Activated naive CD8-positive, alpha-beta T cell treated with anti-CD3 and anti-CD28 coated beads, Interleukin-2, amount 50 U/mL, for 16 hours (primary cell): ENCODE measurements at regions not wholly inside any gene's neighbourhood (a gene's known extent, or its start where the extent isn't known, plus 50 kb on each side); places are given as distances from the start of the nearest gene placed in this dataset.
"Not testable (repeated sequence)": the region's sequence is repeated elsewhere in the genome, so short reads cannot be mapped to it uniquely, and the experiment has no call there.

Source experiments
- DNase-seq: peaks from one replicate; pipeline ENCODE4 v3.0.0-alpha.2; 2020; ENCODE audit warnings: low read depth, low spot score

- no peak for DNase-seq
Observed at GRCh38 chr3:43838009-43838758, 147.4 kb downstream of the ABHD5 start.

DNA sequence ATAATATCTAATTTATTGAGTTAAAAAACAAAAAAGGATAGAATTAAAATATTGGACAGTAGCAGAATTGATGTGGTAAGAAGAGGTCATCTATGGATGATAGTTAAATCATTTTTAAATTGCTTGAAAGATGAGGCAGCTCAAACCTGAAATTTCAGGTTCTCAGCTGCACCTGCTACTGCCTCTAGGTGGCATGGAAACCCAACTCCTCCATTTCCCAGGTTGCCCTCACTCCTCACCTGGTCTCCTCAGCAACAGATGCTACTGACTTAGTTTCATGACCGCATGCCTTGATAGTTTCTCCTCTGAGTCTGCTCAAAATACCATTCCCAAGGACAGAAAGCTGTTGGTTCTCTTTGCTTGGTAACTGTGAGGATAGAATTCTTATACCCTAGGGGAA is 148.1 kb downstream of the ABHD5 start:
- no peak for DNase-seq

DNA sequence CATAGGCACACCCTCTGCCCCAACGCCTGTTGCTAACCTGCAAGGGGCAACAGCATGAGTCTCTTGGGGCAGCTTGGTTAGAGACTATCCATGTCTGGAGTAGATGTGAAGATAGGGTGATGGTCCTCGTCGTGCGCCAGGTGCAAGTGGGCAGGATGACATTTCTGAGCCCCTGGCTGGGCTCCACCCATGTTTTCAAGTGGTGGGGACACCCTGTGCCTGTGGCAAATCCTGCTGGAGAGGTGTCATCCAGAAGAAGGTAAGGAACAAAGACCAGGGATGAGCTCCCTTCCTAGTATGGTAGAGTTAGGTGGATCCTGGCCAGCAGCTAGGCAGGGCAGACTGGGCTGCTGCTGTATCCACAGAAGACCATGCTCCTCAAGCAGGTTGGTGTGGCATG is 152.6 kb downstream of the ABHD5 start:
- no peak for DNase-seq

- DNase-seq: no peak
Observed at GRCh38 chr3:43844757-43845156, 154.0 kb downstream of the ABHD5 start.

DNA sequence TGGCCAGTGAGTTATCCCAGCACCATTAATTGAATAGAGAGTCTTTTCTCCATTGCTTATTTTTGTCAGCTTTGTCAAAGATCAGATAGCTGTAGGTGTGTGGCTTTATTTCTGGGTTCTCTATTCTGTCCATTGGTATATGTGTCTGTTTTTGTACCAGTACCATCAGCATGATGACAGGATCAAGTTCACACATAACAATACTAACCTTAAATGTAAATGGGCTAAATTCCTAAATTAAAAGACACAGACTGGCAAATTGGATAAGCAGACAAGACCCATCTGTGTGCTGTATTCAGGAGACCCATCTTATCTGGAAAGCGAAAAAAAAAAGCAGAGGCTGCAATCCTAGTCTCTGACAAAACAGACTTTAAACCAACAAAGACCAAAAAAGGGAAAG is 154.8 kb downstream of the ABHD5 start:
- DNase-seq: not testable (repeated sequence)

DNA sequence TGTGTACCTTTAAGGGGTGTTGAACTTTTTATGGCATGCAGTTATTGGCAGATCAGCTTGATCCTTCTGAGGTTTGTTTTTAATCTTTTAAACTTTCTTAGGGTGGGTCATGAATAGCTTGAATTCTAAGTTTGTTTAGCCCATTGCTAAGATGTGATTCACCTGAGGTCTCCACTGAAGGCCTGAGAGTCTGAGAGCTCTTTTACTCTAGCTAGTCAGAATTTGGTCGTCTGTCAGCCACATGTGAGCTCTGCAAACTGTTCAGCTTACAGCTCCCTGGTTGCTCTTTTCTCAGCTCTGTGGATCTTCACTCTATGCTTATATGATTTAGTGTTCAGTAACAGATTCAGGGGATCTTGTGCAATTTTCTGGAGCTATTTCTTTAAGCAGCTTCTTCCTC is 161.3 kb downstream of the ABHD5 start:
- no peak for DNase-seq

DNA sequence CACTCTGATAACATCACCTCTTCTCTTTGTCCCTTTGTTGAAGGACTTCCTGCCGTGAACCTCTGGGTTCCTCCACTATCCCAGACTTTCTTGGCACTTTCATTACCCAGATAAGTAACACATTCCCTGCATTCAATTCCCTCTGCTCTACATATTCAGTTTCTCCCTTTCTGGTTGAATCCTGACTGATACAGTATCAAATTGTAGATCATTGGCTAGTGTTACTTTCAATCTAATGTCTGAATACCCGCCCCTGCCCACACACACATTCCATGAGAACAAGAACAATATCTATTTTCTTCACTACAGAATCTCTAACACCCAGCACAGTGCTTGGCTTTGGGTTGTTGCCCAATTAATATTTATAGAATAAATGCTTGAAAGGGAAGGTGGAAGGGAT is 163.5 kb downstream of the ABHD5 start:
- no peak for DNase-seq

DNA sequence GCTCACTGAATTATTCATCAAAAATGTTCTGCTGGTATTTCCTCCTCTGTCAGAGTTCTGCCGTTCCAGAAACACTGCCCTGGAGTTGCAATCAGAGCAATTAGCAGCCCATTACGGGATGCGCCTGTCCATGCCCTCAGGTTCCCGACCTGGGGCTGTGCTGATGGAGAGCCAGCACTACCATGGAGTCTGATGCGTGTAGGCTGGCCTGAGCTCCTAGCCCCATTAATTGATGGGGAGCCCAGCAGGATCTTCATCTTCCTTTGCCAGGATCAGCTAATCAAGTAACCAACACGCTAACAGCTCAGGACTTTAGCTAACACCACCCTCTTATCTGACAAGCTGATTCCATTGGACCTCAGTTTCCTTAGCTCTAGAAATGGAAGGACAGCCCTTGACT is 164.2 kb downstream of the ABHD5 start:
- no peak for DNase-seq

- no peak for DNase-seq
Observed at GRCh38 chr3:43855674-43856299, 165.0 kb downstream of the ABHD5 start.

DNA sequence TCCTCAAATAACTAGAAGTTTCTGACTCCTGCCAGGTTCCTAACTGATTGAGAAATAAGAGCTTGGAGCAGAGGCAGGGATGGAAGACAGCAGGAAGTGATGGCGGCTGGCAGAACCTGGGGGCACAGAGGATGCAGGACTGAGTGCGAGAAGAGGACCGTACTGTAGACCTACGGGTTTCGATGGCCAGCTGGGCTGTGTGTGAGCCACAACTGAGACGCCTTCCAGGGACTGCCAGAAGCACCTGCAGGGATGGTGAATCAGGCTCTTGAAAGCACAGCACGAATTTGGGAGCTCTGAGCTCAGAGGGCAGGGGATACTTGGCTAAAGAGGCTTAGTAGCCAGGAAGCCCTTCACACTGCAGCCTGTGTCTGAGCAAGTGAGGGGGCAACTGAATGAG is 165.6 kb downstream of the ABHD5 start:
- no peak for DNase-seq

DNA sequence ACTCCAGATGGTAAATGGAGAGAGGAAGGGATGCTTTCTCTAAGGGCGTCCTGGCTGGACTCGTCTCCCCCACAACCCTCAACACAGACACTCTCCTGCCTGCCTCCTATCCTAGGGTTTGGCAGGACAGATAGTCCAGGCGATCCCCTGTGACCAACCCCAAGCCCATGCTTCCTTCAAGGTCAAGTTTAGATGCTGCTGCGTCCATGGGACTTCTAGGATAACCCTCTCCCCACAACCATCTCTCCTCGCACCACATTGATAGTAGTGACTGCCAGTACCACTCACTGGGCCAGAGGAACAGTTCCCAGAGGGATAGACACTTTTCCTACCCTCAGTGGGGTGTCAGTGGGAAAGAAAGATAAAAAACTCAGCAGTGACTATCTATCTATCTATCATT is 166.0 kb downstream of the ABHD5 start:
- DNase-seq: no peak

DNA sequence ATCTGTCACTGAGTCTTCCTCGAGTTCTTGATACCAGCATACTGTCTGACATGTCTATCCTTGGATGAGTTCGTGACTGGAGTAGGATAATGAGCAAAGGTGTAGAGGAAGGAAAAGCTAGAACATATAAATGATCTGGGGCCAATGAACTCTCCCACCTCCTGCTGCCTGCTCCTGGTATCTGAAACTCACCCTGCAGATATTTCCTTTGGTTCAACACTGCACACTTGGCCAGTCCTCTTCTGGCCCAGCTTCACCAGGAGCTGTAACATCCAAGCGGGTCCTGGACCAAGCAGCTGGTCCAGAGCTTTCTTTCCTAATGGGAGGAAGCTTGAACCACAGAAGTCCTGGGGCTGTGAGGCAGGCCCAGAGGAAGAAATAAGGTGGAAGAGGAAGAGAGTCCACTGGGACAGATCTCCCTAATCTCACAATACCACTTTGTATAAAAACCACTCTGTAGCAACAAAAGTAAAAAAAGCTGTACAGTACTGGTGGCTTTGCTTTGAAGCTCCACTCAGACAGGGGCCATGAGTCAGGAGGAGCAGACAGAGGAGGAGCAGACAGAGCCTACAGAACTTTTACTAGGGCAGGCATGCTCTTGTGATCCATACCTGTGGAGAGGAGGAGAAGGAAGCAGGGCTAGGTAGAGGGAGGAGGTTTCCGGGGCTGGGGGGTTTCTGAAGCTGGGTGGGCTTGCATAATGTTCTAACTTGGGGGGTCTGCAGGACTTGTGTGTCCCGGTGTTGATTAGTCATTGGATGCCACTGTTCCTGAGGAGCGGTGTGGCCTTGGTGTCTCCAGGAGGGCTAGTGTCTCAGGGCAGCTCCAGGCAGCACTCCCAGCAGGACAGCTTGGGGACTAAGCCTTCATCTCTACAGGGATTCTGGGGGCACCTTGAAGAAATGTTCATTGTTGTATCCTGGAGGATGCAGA is 166.9 kb downstream of the ABHD5 start:
- no peak for DNase-seq

DNA sequence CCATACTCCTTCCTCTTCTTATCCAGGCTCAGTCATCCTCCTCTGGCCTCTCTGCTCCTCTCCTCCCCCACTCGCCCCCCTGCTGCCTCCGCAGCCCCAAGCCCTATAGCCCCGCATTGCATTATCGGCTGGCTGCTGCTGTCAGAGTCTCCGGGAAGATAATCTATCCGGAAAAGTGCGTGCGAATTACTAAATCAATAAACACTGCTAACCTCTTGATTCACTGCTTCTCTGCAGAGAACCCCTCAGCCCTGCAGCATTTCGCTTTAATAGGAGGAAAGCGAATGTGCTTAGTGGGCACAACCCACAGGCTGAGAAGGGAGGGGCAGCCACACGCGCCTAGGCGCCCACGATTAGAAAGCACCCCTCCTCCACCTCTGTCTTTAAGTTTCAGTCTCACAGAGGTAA is 167.6 kb downstream of the ABHD5 start:
- no peak for DNase-seq

- no peak for DNase-seq
Observed at GRCh38 chr3:43859766-43860165, 169.0 kb downstream of the ABHD5 start.

DNA sequence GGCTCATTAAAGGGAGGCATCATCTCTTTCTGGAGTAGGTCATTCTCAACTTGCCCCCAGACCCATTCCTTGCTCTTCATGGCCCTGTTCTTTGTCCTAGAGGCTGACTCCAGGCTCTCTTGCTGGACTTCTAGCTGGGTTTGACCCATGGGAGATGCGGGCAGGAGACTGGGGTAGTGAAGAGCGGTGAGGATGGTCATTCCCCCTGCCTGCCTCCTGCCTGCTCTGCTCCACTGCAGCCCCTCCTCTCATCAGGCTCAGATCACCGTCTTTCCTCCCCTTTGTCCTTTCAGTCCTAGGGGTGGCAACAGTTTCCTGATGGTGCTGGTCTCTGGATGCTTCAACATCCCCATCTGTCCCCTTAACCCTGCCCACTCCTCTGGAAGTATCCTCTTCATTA is 170.9 kb downstream of the ABHD5 start:
- no peak for DNase-seq

DNA sequence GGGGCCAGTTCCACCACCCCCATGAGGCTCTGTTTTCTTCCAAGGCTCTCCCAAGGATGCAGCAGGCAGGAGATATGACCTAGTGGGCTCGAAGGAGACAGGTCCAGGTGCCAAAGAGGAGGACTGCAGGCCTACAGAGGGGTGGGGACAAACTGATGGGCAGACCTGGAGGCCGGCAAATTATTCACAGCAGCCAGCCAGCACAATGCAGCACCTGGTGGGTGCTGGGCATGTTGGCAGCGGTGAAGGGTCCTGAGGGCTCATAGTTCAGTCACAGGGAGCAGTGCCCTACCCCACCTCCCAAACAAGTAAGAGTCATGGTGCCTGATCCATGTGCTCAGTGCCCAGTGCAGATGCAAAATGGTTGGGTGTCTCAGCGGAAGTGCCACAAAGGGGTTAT is 171.7 kb downstream of the ABHD5 start:
- DNase-seq: no peak

- DNase-seq: no peak
Observed at GRCh38 chr3:43862992-43863805, 172.5 kb downstream of the ABHD5 start.

DNA sequence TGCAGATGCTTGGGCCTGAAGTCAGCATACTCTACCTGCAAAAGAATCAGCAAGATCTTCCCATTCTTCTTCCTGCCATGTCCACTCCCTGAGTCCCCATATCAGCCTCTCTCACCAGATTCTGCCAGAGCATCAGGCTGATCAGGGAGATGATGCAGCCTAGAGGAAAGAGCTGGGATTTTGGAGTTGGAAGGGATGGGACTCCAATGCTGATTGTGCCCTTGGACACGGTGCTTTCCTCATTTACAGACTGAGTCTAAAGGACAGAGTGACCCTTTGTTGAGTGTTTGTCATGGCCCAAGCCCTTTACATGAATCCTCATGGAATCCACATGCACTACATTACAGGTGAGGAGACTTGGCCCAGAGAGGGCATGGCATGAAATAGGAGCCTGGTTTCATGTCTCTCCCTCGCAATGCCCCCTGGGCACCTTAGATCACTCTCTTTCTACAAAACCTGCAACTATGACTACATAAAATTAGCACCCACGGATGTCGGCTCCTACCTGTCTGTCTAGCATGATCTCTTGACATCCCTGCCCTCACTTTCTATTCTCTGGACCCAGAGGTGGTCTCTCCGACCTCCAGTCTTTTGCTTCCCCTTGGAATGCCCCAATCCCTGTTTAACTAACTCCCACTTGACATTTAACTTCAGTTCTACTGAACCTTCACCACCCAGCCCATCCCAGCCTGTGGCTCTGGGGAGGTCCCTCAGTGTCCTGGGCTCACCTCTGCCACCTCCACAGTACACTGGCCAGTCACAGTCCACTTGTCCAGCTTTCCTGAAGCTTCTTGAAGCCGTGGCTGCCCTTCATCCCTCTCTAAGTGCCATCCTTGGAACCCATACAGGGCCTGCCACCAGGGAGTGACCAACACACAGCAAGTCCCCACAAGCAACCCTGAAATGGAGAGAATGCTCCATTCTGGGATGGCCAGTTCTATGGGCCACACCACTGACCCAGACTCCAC is 173.5 kb downstream of the ABHD5 start:
- no peak for DNase-seq

GRCh38 chr3:43865351-43865750 is 174.6 kb downstream of the ABHD5 start:
- no peak for DNase-seq

DNA sequence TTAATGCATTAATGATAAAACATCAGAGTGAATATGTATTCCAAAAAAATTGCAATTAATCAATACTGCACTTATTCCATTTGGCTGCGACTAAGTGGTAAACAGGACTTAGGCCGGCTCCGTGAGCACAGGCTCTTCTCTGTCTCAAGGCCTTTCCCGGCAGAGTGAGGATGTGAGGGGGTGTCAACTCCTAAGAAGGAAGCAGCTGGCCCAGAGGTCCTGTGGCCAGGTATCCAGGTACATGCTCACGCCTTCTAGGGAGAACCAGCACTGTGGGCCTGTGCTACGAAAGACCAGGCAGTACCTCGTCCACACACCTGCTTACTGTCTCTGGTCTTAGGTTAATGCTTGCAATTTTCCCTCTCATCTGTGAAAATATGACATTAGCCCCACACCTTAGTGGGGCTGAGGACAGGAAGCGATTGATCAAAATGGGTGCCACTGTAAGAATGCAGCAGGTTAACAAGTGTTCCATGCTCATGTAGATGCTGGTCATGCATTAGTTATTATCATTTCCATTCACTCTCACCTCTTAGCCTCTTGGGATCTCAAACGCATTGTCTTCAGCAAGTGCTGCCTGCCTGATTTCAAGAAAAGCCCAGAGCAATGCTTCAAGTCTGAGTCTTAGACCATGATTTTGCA is 175.3 kb downstream of the ABHD5 start:
- no peak for DNase-seq
